NCI-H2029 (cell line): ENCODE measurements at regions not wholly inside any gene's neighbourhood (a gene's known extent, or its start where the extent isn't known, plus 50 kb on each side); places are given as distances from the start of the nearest gene placed in this dataset.
"Not testable (repeated sequence)": the region's sequence is repeated elsewhere in the genome, so short reads cannot be mapped to it uniquely, and the experiment has no call there.

Experiments
- DNase-seq: peaks from one replicate; lab custom pipeline; 2025; lab: John Stamatoyannopoulos, UW

- not testable (repeated sequence) for DNase-seq
Measured at GRCh38 chr11:87764075-87764474, 411.2 kb downstream of the RAB38 start.

GRCh38 chr11:87754685-87755084 lies 420.6 kb downstream of the RAB38 start:
- DNase-seq = no peak

GRCh38 chr11:87753143-87753542 lies 422.1 kb downstream of the RAB38 start:
- DNase-seq = no peak

GRCh38 chr11:87743007-87743406 lies 432.2 kb downstream of the RAB38 start:
- no peak for DNase-seq

- no peak for DNase-seq
Measured at GRCh38 chr11:87740968-87741367, 434.3 kb downstream of the RAB38 start.

- DNase-seq = no peak
Measured at GRCh38 chr11:87740451-87740850, 434.8 kb downstream of the RAB38 start.

- no peak for DNase-seq
Measured at GRCh38 chr11:87739766-87740165, 435.5 kb downstream of the RAB38 start.

GRCh38 chr11:87739261-87739660 lies 436.0 kb downstream of the RAB38 start:
- DNase-seq = no peak

- no peak for DNase-seq
Measured at GRCh38 chr11:87736928-87737327, 438.3 kb downstream of the RAB38 start.

- DNase-seq = no peak
Measured at GRCh38 chr11:87726506-87726905, 448.7 kb downstream of the RAB38 start.

GRCh38 chr11:87724358-87724757 lies 450.9 kb downstream of the RAB38 start:
- no peak for DNase-seq

- no peak for DNase-seq
Measured at GRCh38 chr11:87722756-87723565, 452.3 kb downstream of the RAB38 start.

- no peak for DNase-seq
Measured at GRCh38 chr11:87719326-87720073, 455.7 kb downstream of the RAB38 start.

GRCh38 chr11:87712802-87713202 lies 462.4 kb downstream of the RAB38 start:
- DNase-seq = no peak

GRCh38 chr11:87712391-87712790 lies 462.9 kb downstream of the RAB38 start:
- no peak for DNase-seq

GRCh38 chr11:87703589-87703988 lies 471.7 kb downstream of the RAB38 start:
- DNase-seq = not testable (repeated sequence)

- DNase-seq = no peak
Measured at GRCh38 chr11:87675993-87676392, 499.2 kb downstream of the RAB38 start.

- DNase-seq = no peak
Measured at GRCh38 chr11:87666730-87667129, 508.5 kb downstream of the RAB38 start.

GRCh38 chr11:87662287-87662686 lies 513.0 kb downstream of the RAB38 start:
- no peak for DNase-seq

GRCh38 chr11:87660926-87661660 lies 514.1 kb downstream of the RAB38 start:
- DNase-seq = no peak

- DNase-seq = no peak
Measured at GRCh38 chr11:87659807-87660206, 515.4 kb downstream of the RAB38 start.

- no peak for DNase-seq
Measured at GRCh38 chr11:87645626-87646025, 529.6 kb downstream of the RAB38 start.
